DMS 273 (cell line): ENCODE measurements at regions not wholly inside any gene's neighbourhood (a gene's known extent, or its start where the extent isn't known, plus 50 kb on each side); places are given as distances from the start of the nearest gene placed in this dataset.
"Not testable (repeated sequence)": the region's sequence is repeated elsewhere in the genome, so short reads cannot be mapped to it uniquely, and the experiment has no call there.

ENCODE experiments used
- DNase-seq: peaks from one replicate; lab custom pipeline; 2025; ENCODE audit not compliant: unreplicated experiment; lab: John Stamatoyannopoulos, UW

DNA sequence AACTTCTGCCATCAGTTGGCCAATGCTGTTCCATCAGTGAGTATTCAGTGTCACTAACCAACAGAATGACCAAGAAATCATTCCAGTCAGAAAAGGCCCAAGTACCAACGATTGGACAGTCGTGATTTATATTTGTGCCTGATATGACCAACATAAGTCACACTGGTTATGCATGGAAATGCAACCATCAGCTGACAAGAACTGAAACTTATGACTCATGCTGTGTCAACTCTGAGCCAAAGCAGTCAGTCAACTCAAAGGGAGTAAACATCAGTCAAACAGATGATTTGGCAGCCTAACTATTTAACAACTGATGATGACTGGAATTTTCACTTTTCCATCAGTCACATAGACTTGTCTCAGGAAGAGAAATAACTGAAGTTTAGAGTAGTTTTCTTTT, 142.4 kb downstream of the ANXA2 start:
- no peak for DNase-seq

- no peak for DNase-seq
These were observed 140.1 kb downstream of the ANXA2 start for GRCh38 chr15:60257591-60258159.

GRCh38 chr15:60259469-60259868, 138.3 kb downstream of the ANXA2 start:
- DNase-seq, result no peak

GRCh38 chr15:60264088-60264487, 133.7 kb downstream of the ANXA2 start:
- no peak for DNase-seq

DNA sequence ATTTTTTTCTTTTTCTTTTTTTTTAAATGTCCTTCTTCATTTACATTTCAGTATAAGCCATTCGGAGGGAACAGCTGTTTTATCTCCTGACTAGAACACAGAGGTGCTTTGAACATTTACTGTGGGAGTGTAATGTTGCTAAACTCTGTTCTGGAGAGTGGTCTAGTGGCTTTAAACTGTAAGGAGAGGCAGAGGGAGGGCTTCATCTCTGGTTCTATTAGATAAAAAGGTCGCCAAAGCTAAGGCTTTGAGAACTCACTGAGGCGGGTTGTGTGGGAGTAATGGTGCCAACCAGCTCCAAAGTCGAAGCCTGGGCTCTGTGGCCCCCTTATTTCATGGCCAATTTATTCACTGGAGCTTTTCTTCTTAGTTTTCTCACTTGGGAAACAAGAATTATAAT, 133.2 kb downstream of the ANXA2 start:
- no peak for DNase-seq

DNA sequence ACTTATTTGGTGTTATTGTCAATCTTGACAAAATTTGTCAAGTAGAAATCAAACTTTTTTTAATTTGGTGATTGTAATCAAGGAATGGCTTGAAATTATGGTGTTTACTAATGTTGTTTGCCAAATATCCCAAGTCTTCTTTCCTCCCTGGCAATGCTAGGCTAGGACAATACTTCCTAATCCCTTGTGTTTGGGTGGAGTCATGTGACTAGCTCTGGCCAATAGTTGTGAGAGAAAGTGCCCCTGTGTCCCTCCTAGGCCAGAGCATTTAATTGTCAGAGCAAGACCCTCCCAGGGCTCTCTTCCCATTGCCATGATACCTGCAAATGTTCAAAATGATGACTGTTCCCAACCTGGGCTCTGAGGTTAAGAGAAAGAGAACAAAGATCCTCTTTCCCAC, 132.7 kb downstream of the ANXA2 start:
- DNase-seq, result no peak

- no peak for DNase-seq
These were observed 125.2 kb downstream of the ANXA2 start for GRCh38 chr15:60272623-60273022.

DNA sequence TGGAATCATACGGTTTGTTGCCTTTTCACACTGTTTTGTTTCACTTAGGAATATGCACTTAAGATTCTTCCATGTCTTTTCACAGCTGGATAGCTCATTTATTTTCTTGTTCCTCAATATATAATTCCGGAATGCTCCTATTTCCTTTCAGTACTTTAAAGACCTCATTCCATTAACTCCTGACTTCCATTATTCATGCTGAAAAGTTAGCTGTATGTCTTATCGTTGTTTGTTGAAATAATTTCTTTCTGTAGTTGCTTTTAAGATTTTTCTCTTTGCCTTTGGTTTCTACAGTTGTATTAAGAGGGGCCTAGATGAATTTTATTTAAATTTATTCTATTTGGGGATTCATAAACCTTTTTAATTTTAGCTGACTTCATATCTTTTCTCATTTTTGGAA, 122.2 kb downstream of the ANXA2 start:
- peak; percentile 1 for DNase-seq

DNA sequence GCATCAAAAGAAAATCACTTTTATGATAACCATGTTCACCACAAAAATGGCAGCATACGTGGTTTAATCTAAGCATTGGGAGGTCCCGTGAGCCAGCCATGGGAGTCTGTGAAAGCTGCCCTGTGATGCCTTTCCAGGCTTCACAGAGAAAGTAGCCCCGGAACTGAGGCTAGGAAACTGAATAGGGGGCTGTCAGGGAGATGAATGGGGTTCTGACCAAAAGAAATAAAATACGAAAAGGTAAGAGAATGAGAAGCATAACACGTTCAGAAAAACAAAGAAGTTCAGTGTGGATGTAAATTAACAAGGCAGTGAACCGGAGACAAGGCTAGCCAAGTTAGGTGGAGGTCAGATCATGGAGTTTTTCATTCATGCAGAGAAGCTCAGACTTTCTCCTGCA, 118.9 kb downstream of the ANXA2 start:
- no peak for DNase-seq

- no peak for DNase-seq
These were observed 117.5 kb downstream of the ANXA2 start for GRCh38 chr15:60280259-60280658.

DNA sequence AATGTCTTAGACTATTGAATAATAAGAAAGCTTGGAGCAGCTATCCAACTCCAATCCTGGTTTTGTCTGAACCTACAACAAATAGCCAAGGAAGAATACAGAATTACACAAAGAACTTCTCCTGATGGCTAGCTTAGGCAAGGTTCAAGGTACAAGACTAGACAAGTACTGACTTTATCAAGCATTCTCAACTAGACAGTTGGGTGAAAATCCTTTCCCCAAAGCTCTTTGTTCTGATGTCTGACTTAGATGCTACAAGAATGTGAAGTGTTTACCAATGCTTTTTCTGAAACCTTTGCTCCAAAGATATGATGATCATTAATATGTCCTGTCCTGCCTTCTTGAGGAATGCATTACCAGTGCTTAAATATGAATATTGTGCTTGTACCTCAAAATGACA, 113.8 kb downstream of the ANXA2 start:
- DNase-seq, result no peak

GRCh38 chr15:60295901-60296300, 101.9 kb downstream of the ANXA2 start:
- not testable (repeated sequence) for DNase-seq

GRCh38 chr15:60297047-60297446, 100.7 kb downstream of the ANXA2 start:
- no peak for DNase-seq
